Adrenal gland (tissue), 5 donors: ENCODE measurements at regions not wholly inside any gene's neighbourhood (a gene's known extent, or its start where the extent isn't known, plus 50 kb on each side); places are given as distances from the start of the nearest gene placed in this dataset.
"Not testable (repeated sequence)": the region's sequence is repeated elsewhere in the genome, so short reads cannot be mapped to it uniquely, and the experiment has no call there.

ENCODE experiments used
- POLR2A ChIP-seq, 2 donors: fragments of 450-650 bp; IDR thresholded peaks; one replicate each; pipeline ENCODE4 v1.6.1; 2017; ENCODE audit warnings: antibody characterized with exemption in 2 of 2, mild to moderate bottlenecking in 2 of 2, moderate library complexity in 1 of 2
- TF ChIP-seq, protein P1 (sequence below), 6 experiments: fragments of 450-650 bp in 4 of 6; fragments of 200-600 bp in 2 of 6; sonication (generic) in 1 of 6; IDR thresholded peaks; 1 replicate in 5 of 6; 2 replicates in 1 of 6; pipeline versions ENCODE4 v1.5.1 to v1.8.0; 2016 to 2021; ENCODE audit warnings: antibody characterized with exemption in 6 of 6, mild to moderate bottlenecking in 2 of 6, moderate library complexity in 1 of 6
- donor health status: DM: no; HTN: no; CAD: no.

DNA sequence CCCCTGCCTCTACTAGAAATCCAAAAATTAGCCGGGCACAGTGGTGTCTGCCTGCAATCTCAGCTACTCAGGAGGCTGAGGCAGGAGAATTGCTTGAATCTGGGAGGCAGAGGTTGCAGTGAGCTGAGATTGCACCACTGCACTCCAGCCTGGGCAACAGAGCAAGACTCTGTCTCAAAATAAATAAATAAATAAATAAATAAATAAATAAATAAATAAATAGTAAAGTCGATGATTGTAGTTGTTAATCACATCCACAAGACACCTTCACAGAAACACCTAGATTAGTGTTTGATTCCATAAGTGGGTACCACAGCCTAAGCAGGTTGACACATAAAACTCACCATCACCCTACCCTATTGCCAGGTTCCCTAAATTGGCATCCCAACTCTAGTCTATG, 1199.0 kb downstream of the TYW1 start:
- TF ChIP-seq, protein P1, sequence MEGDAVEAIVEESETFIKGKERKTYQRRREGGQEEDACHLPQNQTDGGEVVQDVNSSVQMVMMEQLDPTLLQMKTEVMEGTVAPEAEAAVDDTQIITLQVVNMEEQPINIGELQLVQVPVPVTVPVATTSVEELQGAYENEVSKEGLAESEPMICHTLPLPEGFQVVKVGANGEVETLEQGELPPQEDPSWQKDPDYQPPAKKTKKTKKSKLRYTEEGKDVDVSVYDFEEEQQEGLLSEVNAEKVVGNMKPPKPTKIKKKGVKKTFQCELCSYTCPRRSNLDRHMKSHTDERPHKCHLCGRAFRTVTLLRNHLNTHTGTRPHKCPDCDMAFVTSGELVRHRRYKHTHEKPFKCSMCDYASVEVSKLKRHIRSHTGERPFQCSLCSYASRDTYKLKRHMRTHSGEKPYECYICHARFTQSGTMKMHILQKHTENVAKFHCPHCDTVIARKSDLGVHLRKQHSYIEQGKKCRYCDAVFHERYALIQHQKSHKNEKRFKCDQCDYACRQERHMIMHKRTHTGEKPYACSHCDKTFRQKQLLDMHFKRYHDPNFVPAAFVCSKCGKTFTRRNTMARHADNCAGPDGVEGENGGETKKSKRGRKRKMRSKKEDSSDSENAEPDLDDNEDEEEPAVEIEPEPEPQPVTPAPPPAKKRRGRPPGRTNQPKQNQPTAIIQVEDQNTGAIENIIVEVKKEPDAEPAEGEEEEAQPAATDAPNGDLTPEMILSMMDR (IDR thresholded peaks at IDR 0.05): not testable (repeated sequence)
- TF ChIP-seq POLR2A (IDR thresholded peaks at IDR 0.05): not testable (repeated sequence)
